ENCODE measurements at regions not wholly inside any gene's neighbourhood (a gene's known extent, or its start where the extent isn't known, plus 50 kb on each side); places are given as distances from the start of the nearest gene placed in this dataset.

GRCh38 chr11:112377946-112378345, 117.3 kb upstream of the PLET1 start:
- Mint-ChIP-seq H3K4me3 (no peak overlapping the region), H3K27ac (no peak overlapping the region), H3K4me1 (no peaks in the 10 kb centered on the region), H3K36me3 (ENCODE audit: low read depth) (no peaks in the 10 kb centered on the region), H3K9me3 (peaks cover 5% of the 10 kb centered on the region), H3K27me3 (ENCODE audit: low read depth, poor library complexity) (no peaks in the 10 kb centered on the region)
- no peak for DNase-seq
- TF ChIP-seq, protein P1, sequence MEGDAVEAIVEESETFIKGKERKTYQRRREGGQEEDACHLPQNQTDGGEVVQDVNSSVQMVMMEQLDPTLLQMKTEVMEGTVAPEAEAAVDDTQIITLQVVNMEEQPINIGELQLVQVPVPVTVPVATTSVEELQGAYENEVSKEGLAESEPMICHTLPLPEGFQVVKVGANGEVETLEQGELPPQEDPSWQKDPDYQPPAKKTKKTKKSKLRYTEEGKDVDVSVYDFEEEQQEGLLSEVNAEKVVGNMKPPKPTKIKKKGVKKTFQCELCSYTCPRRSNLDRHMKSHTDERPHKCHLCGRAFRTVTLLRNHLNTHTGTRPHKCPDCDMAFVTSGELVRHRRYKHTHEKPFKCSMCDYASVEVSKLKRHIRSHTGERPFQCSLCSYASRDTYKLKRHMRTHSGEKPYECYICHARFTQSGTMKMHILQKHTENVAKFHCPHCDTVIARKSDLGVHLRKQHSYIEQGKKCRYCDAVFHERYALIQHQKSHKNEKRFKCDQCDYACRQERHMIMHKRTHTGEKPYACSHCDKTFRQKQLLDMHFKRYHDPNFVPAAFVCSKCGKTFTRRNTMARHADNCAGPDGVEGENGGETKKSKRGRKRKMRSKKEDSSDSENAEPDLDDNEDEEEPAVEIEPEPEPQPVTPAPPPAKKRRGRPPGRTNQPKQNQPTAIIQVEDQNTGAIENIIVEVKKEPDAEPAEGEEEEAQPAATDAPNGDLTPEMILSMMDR (IDR thresholded peaks at IDR 0.05), result no peak

- no peak overlapping the region for H3K4me3 Mint-ChIP-seq
Measured at GRCh38 chr11:112380464-112380863, 119.8 kb upstream of the PLET1 start.

GRCh38 chr11:112381578-112381977, 120.9 kb upstream of the PLET1 start:
- DNase-seq, result no peak
- no peak overlapping the region for H3K27ac Mint-ChIP-seq
- H3K27me3 Mint-ChIP-seq (ENCODE audit: low read depth, poor library complexity), result peaks cover 3% of the 10 kb centered on the region
- H3K9me3 Mint-ChIP-seq, result peaks cover 4% of the 10 kb centered on the region
- no peak overlapping the region for H3K4me3 Mint-ChIP-seq
- H3K36me3 Mint-ChIP-seq (ENCODE audit: low read depth), result no peaks in the 10 kb centered on the region
- TF ChIP-seq, protein P1 (IDR thresholded peaks at IDR 0.05), result no peak
- H3K4me1 Mint-ChIP-seq, result no peaks in the 10 kb centered on the region

More at GRCh38 chr11:112380464-112380863, 119.8 kb upstream of the PLET1 start:
- TF ChIP-seq, protein P1 (IDR thresholded peaks at IDR 0.05), result no peak
- DNase-seq, result no peak
- no peaks in the 10 kb centered on the region for H3K4me1 Mint-ChIP-seq
- no peak overlapping the region for H3K27ac Mint-ChIP-seq
- peaks cover 3% of the 10 kb centered on the region for H3K27me3 Mint-ChIP-seq (ENCODE audit: low read depth, poor library complexity)
- H3K36me3 Mint-ChIP-seq (ENCODE audit: low read depth), result no peaks in the 10 kb centered on the region
- H3K9me3 Mint-ChIP-seq, result no peaks in the 10 kb centered on the region

DNA sequence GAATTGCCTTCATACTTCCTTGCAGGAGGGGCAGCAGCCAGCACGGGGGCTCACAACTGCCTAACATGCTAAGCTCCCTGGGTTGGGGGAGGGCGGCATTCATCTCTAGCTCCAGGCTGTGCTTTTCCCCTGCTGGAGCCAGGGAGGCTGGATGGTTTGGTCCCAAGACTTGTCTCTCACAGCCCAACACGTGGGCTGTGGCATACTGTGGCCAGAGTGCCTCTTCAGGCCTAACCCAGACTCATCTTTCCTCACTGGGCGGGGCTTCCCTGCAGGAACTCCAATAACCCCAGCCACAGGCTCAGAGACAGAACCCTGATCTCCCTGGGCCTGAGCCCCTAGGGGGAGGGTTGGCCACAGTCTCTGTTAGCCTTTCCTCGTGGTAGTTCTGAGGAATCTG, 121.9 kb upstream of the PLET1 start:
- TF ChIP-seq, protein P1 (IDR thresholded peaks at IDR 0.05), result no peak
- Mint-ChIP-seq H3K27ac (no peak overlapping the region), H3K27me3 (ENCODE audit: low read depth, poor library complexity) (peaks cover 3% of the 10 kb centered on the region), H3K4me3 (no peak overlapping the region), H3K9me3 (peaks cover 8% of the 10 kb centered on the region), H3K36me3 (ENCODE audit: low read depth) (no peaks in the 10 kb centered on the region), H3K4me1 (no peaks in the 10 kb centered on the region)
- DNase-seq, result no peak

GRCh38 chr11:112388496-112388895, 127.8 kb upstream of the PLET1 start:
- Mint-ChIP-seq H3K9me3 (peaks cover 28% of the 10 kb centered on the region), H3K27ac (no peak overlapping the region), H3K27me3 (ENCODE audit: low read depth, poor library complexity) (peaks cover 15% of the 10 kb centered on the region), H3K4me1 (peaks cover 11% of the 10 kb centered on the region), H3K36me3 (ENCODE audit: low read depth) (peaks cover 9% of the 10 kb centered on the region), H3K4me3 (no peak overlapping the region)
- DNase-seq, result no peak
- TF ChIP-seq, protein P1 (IDR thresholded peaks at IDR 0.05), result no peak

- DNase-seq, result no peak
- no peak overlapping the region for H3K4me3 Mint-ChIP-seq
- H3K27ac Mint-ChIP-seq, result no peak overlapping the region
- H3K27me3 Mint-ChIP-seq (ENCODE audit: low read depth, poor library complexity), result peaks cover 15% of the 10 kb centered on the region
- peaks cover 9% of the 10 kb centered on the region for H3K36me3 Mint-ChIP-seq (ENCODE audit: low read depth)
- TF ChIP-seq, protein P1 (IDR thresholded peaks at IDR 0.05), result no peak
- H3K4me1 Mint-ChIP-seq, result peaks cover 11% of the 10 kb centered on the region
- H3K9me3 Mint-ChIP-seq, result peaks cover 23% of the 10 kb centered on the region
Measured at GRCh38 chr11:112391086-112391485, 130.4 kb upstream of the PLET1 start.

All from nephron progenitor cell (in vitro differentiated cells).